A172 (cell line): ENCODE measurements at regions not wholly inside any gene's neighbourhood (a gene's known extent, or its start where the extent isn't known, plus 50 kb on each side); places are given as distances from the start of the nearest gene placed in this dataset.
A peak's percentile ranks its signal among the peaks of the same experiment; 100 is the strongest.
"Not testable (repeated sequence)": the region's sequence is repeated elsewhere in the genome, so short reads cannot be mapped to it uniquely, and the experiment has no call there.

ENCODE experiments used
- DNase-seq: peaks from one replicate; pipeline ENCODE4 v3.0.0-alpha.2; 2015; ENCODE audit warnings: low spot score

DNA sequence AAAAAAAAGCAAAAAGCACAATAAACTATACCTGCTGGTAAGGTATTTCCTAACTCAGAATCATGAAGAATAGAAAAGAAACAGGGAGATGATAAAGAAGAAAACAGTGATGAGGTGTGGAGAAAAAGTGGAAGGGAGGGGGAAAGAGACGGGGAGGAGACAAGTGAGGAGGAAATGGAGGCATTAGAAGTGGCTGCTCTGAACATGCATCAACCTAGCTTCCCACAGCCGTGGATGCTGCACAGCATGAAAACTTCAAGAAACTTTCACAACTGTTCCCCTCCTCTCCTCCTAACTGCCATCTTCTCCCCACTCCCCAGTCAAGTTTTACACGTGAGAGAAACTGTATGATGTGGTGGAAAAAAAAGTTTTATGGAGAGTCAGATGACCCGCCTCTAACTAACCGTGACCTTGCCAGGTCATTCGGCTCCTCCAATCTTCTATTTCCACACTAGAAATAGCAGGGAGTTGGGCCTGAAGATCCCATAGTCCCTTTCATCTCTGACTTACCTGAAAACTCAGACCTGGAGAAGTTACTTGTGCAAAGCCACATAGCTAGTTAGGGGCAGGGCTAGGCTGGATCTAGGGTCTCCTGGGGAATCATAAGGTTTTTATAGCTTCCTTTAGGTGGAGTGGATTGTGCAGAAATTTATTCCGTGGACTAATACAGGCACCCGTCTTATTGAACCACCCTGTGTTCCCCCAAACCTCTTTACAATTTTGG is 461.9 kb downstream of the KLF5 start:
- DNase-seq, result no peak

DNA sequence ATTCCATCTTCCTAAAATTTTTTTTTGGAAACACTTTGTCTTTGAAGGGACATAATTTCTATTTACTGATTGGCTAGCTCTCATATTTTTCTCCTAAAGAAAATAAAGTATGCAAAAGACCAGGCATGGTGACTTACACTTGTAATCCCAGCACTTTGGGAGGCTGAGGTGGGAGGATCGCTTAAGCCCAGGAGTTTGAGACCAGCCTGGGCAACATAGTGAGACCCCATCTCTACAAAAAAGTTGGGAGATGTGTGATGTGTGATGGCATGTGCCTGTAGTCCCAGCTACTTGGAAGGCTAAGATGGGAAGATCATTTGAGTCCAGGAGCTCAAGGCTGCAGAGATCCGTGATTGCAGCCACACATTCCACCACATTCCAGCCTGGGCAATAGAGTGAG is 461.3 kb downstream of the KLF5 start:
- DNase-seq, result not testable (repeated sequence)

DNA sequence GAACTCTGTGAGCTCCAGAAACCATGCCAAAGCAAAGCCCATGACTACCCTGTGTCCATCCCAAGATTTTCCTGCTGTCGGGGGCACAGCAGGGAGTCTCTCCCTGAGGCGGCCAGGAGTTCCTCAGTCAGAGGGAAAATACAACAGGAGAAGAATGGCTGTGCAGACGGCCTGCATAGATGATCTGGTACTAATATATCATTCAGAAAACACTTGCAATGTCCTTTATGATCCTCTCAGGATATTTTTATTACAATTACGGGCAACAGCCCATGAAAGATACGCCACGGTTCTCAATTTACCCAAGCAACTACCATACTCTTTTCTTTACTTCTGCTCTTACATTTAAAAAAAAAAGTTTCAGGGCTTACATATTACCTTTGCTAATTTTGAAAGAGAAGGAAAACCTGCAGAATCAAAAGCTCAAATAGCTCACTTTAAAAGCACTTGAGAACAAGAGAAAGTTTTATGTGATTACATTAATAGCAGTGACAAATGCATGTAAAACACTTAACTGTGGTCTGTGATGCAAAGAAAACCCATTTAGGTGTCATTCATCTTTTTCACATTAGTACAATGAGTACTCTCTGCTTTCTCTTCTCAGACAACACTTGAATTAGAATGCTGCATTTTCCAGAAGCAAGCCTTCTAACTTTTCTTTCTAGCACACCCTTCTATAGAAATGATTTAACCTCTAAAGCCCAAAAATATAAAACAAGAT is 460.8 kb downstream of the KLF5 start:
- DNase-seq, result no peak

DNA sequence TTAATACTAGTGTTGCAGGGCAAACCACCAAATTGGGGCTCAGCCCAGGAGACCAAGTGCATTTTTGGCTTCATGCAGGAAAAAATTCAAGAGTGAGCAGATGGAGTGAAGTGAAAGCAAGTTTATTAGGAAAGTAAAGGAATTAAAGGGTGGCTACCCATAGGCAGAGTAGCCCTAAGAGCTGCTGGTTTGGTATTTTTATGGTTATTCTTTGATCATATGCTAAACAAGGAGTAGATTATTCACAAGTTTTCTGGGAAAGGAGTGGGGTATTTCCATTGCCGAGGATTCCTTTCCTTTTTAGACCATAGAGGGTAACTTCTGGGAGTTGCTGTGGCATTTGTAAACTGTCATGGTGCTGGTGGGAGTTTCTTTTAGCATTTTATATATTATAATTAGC is 459.0 kb downstream of the KLF5 start:
- no peak for DNase-seq

DNA sequence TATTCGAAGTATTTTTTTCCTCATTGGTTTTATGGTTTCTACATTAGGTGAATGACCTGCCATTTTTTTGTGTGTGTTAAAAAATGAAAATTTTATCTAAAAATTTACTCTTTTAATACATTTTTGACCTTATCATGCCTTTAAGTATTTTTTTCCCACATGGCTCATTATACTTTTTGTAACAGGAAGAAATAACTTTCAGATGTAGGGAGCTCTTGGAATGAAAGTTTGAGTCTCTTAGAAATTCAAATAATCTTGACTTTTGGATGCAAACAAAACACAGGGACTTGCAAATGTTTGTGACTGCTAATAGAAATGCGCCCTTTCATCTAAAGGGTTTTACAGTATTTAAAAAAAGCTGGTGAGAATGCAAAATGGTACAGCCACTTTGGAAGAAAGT is 457.9 kb downstream of the KLF5 start:
- DNase-seq, result no peak

DNA sequence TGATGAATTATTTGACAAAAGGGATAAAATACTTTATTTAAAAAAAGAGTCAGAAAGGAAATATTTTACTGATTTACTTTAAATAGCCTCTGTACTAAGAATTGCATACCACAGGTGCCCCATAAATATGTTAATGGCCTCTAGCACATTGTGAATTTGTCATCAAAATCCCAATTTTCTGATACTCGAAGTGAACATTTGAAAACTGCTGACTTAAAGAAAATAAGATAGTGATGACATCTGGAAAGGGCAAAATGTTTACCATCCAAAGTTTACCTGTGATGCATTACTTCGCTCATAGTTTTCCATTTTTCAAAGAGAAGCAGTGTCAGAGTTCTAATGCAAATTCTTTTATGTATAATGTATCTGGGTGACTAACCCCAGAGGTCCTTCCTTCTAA is 455.4 kb downstream of the KLF5 start:
- no peak for DNase-seq

DNA sequence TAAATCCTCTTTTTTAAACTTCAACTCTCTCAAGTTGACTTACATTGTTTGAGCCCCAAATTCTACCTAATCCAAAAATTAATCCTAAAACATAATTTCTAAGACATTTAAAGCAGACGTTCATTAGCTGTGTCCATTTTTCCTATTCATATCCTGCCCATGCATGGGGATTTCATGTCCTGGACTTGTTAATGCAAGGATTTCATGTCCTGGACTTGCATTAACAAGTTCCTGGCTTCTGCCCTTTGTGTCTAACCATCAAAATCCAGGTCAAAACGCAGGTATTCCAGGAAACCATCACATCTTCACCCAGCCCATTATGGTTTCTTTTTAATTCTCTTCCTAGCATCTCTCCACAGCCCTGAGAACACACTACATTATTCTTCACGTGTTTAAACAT is 454.9 kb downstream of the KLF5 start:
- DNase-seq, result no peak

DNA sequence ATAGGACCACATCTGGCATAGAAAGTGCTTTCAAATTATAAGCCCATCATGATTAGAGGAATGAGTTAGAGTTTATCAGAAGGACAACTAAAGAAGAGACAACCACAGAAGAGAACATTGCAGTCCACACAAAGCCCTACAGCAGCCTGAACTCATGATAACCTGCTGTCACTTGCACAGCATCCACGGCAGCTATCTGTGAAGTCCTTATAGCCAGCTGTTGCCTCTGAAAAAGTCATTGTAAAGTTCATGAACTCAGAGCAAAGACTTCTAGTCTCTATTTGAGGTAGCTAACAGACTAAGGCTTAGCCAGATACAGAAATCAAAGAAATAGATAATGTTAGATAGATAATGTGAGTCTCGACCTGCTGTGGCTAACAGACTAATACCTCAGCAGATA is 450.0 kb downstream of the KLF5 start:
- DNase-seq, result no peak

DNA sequence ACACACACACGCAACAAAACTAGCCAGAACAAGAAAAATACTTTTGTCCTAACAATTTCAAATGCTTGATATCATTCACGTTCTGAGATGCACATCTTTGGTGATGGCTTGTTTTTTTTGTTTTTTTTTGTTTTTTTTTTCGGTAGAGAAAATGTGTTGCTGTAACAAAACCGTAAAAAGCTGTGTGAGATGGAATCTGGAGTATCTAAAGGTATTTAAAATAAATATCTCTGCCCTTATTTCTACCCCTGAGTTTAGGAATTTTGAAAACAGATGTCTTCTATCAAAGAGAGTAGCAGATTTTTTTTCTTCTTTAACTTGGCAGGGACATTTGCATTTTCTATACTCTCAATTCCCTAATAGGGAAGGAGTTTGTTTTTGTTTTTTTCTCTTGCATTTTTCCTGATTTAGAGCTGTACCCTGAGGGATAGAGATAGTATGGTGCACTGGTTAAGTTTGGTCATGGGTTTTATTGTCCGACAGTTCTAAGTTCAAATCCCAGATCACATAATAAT is 446.6 kb downstream of the KLF5 start:
- no peak for DNase-seq

DNA sequence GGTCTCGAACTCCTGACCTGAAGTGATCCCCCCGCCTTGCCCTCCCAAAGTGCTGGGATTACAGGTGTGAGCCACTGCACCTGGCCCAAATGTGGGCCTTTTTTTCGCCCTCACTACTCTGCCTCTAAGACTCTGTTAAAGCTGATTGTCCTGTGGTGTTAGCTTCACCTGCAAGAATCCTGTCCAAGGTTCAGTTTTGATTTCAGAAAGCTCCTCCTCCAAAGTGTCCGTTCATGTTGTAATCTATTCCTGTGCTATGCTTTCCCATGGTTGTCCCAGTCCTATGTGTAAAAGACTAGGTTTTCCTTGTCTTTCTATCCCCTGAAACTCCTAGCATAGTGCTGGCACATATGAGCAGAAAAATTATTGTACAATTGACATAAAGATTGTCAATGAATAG is 440.9 kb downstream of the KLF5 start:
- no peak for DNase-seq

DNA sequence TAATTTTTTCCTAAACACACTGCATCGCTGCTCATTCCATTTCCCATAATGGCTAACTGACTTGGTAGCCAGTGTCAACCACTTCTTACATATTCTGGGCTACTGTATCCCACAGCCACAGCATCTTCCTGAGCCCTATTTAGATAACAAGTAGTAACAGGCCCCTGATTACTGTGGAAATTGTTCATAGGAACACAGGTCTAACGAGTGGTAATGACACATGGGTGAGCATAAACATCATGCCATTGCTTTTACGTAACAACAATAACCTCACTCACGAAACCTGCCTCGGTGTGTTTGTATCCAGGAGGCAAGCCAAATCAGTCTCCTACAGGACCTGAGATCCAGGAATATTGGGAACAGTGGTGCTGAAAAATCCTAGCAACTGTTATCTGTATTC is 438.6 kb downstream of the KLF5 start:
- DNase-seq, result no peak

DNA sequence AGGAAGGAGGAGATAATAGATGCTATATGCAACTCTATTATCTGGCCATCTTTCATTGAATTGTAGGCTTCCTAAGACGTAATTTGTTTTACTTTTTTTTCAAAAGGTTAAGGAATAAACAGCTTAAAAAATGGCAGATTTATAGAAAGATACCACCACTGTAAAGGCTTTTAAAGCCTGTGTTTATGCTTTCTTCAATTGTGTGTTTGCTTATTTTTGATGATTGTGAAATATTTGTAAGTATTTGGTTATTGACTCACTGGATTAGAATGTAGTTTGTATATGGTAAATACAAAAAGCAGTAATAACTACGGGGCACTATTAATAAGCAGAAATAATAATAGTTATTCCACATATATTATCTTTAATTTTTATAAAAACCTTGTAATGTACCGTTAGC is 437.9 kb downstream of the KLF5 start:
- no peak for DNase-seq

DNA sequence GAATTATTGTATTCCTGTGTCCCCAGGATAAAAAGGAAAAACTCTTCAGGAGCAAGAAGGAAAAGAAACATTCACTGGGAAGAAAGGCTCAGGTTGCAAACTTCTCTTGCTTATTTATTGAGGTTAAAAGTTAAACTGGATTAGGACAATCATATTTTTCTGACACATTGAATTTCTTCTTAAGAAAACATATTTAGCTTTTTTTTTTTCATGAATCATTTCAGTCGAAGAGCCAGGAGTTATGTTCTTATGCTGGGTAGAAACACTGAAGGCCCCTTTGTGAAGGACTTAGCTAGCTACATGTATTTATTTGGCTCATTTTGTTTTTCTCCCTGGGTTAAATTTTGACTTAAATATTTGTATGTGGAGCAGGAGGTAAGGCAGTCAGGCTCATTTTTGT is 434.0 kb downstream of the KLF5 start:
- DNase-seq, result no peak

DNA sequence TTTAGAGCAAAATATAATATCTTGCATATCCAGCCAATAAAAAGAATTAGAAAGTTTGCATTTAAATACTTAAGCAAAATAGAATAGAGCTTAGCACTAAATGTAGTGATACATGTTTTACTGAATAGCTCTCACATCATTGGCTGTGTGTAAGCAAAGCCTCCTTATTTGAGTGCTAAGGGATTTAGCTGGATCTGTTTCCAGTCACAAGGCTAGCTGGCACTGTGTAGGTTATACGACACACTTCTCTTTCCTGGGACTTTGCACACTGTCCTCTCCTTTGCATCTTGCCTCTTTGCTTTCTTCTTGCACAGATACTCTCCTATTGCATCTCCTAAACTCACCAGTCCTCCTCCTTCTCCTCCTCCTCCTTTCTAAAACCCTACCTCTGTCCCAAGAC is 423.8 kb downstream of the KLF5 start:
- no peak for DNase-seq

DNA sequence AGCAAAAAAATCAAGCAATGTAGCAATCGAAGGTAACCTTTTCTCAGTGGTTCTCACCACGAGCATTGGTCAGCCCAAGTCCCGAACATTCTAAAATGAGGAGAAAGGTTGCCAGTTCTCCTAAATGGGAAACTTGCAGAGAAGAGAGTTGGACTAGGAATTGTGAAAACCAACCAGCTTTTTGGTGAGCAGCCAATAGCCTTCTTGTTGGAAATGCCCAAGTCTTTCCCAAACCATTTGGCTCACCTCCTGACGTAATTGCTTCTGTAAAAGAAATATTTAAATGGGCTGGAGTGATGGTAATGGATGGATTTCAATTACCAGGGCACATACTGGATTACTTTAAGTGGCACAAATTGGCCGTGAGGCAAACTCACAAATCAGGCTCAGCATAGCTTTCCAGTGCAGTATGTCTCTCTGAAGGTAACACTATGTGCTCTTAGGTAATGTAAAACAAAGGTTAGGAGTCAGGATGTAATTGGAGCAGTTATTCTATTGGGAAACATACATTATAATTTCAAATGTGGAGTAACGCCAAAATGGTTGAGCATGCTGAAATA is 423.2 kb downstream of the KLF5 start:
- DNase-seq, result no peak

DNA sequence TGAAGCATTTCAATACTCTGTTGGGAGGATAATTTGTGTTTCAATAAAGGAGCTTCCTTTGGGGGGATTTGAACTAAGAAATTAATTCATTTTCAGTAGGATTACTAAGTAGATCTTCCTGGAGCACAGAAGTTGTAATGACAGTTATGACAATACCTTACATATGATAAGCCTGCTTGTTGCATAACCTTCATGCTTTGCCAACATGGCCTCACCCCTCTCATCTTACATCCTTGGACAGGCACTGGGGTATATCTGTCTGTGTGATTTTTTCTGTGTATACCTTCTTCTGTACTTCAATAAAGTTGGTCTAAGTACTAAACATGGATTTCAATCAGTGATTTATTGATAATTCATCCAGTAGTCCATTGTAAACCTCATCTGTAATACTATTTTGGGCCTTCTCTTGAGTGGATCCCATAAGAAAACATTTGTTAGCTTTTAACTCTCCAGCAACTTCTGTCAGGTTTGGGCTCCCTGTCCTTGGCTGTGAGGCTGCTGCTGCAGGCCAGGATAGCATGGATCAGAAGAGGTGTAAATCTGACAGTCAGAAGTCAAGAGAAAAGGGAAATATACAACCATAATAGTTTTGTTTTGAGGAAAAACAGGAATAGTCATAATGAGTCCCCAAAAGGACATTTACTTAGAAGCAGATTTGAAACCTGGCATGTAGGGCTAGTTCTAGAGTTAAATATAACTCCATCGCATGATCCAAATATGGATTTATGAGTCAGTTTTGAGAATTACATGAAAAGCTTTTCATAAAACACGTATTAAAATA is 422.2 kb downstream of the KLF5 start:
- DNase-seq, result no peak

DNA sequence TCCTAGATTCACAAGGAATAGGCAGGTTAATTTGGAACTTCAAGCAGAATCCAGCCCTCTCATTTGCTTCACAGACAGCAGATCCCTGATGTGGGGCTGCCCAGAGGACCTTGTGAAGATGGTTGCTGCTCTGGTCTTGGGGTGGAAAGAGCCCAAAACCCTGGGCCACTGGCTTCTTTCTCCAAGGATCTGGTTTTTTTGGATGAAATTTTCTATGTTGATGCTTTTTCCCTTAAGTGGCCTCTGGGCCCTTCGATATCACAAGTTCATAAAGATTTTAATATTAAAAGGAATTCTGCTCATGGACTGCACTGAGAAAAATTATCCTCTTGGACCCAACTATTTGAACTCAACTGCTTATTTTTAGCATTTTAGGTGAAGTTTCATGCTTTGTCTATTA is 421.1 kb downstream of the KLF5 start:
- no peak for DNase-seq

DNA sequence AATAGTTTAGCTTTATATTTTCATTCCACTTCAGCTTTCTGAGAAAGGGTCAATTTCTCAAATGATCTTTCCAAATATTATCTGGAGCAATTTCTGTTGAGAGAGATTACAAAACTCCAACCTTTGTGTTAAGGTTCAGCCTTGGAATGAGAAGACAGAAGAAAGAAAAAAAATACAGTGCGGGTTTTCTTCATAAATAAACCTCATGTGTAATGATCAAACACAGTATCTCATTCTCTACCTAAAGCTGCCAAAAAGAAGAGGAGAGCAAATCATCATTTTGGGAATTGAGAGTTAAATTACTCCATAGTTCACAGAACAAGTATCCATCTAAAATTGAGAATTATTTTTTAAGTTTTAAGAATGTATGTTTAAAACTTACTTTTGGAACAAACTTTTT is 420.5 kb downstream of the KLF5 start:
- DNase-seq, result no peak

DNA sequence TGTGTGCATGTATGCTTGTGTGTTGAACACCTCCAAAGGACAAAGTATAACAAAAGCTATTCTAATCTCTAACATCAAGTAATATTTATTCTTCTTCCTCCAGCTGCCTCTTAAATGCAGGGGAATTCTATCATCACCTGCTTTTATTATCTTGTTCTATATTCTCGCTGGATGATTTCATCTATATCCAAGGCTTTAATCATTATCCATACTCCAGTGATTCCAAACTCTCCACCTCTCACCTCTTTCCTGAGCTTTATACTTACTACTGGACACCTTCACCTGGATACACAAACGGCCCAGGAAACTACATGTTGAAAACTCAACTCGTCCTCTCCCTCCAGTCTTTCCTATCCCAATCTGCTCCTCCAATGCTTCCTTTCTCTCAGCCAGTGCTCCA is 418.6 kb downstream of the KLF5 start:
- DNase-seq, result no peak

DNA sequence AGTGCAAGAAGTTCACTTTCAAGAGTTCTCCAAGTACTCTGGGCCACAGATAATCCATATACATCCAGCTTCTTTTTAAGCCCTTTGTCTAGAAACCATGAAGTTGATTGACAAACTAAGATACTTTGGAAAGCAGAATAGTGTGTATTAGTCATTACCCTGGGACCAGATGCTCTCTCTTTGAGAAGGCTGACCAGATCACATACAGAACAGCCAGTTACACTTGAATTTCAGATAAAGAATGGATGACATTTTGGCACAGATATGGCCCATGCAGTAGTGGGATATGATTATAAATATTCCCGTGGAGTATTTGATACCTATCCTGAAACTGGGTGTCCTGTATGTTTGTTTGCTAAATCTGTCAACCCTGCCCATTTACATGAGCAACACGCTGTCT is 414.2 kb downstream of the KLF5 start:
- no peak for DNase-seq

DNA sequence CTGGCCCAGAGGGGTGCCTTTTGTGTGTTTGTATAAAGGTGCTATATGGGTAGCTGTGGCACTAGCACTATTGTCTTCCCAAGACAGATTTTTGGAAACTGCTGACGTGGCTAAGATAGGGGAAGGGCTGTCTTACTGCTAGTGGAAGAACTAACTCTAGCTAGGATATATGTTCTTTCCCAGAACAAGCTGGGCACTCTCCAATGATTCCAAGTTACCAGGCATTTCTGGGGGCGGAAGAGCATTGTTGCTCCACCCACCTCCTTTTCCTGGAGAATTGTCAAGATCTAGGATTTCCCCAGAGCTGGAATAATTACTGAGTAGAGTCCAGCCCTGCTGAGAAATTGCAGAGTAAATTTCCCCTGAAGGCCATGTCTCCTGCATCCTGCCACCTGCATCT is 408.3 kb downstream of the KLF5 start:
- DNase-seq, result no peak

DNA sequence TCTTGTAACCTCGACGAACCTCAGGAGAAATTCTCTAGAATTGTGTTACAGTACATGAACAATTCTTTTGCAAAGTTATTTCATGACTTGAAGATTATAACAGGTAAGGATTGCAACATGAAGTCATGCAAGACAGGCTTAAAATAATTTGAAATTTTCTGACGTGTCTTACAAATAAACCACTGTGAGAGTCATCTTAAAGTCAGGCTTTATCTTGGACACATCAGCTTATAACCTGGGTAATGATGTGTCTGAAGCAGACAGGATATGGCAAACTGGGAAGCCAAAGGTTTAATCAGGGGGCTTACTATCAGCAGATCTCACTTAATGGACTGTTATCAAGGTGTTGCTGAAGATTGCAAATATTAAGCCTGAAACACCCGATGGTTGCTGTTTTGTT is 407.8 kb downstream of the KLF5 start:
- no peak for DNase-seq

DNA sequence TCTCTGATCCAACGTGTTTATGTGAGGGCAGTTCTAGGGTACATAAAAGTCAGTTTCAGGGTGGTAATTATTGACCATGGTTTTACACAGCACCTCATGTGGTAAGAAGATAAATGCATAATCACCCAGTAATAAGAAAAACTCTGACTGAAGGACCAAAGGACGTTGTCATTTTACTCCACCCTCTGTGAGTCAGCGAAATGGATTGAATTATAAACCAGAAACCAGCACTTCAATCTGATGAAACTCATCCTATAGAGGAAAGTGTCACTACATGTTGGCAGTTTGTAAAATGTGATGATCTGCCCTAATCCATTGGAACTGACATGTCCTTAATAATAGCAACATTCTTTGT is 406.8 kb downstream of the KLF5 start:
- DNase-seq, result peak; percentile 40
